ENCODE measurements at regions not wholly inside any gene's neighbourhood (a gene's known extent, or its start where the extent isn't known, plus 50 kb on each side); places are given as distances from the start of the nearest gene placed in this dataset.

GRCh38 chr11:98568013-98568412 lies 452.7 kb upstream of the CNTN5 start:
- TF ChIP-seq CTCF (conservative IDR thresholded peaks at IDR 0.05) (no peak), EZH2 (IDR thresholded peaks at IDR 0.05; ENCODE audit: low read depth) (no peak)

Measured in PC-9 (cell line).